ENCODE measurements at regions not wholly inside any gene's neighbourhood (a gene's known extent, or its start where the extent isn't known, plus 50 kb on each side); places are given as distances from the start of the nearest gene placed in this dataset.

GRCh38 chr18:22628795-22629510 is 211.2 kb upstream of the CTAGE1 start:
- Histone ChIP-seq H3K4me1 (ENCODE audit: control insufficient read depth in 3 of 3, insufficient read depth in 3 of 3, low read length in 3 of 3) (no peaks in the 10 kb centered on the region), H3K9ac (ENCODE audit: low read depth in 1 of 3, low read length in 3 of 3) (no peak overlapping the region), H3K36me3 (ENCODE audit: control insufficient read depth in 3 of 3, insufficient read depth in 3 of 3, low read length in 3 of 3) (no peaks in the 10 kb centered on the region), H3K9me3 (ENCODE audit: control insufficient read depth in 3 of 3, low read length in 3 of 3) (no peaks in the 10 kb centered on the region), H3K27ac (ENCODE audit: low read depth, low read length) (no peak overlapping the region), H3K4me3 (ENCODE audit: low read length in 3 of 3) (no peak overlapping the region), H3K27me3 (ENCODE audit: control insufficient read depth in 3 of 3, insufficient read depth in 3 of 3, low read length in 3 of 3) (no peaks in the 10 kb centered on the region)

DNA sequence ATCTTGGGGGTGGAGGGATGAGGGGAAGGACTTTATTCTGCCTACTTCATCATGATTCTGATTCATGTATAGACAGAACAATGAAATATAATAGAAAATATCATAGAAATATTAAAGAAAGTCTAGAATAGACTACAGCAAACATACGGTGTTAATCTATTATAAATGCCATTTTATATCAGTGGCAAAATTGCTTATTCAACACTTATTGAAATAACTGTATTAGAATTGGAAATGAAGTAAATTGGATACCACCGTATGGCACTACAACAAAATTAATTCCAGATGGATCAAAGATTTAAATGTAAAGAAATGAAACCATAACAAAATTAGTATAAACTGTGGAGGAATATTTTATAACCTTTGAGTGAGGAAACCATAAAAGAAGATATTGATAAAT is 213.3 kb upstream of the CTAGE1 start:
- no peaks in the 10 kb centered on the region for H3K36me3 ChIP-seq (ENCODE audit: control insufficient read depth in 3 of 3, insufficient read depth in 3 of 3, low read length in 3 of 3)
- H3K27me3 ChIP-seq (ENCODE audit: control insufficient read depth in 3 of 3, insufficient read depth in 3 of 3, low read length in 3 of 3): no peaks in the 10 kb centered on the region
- H3K27ac ChIP-seq (ENCODE audit: low read depth, low read length): no peak overlapping the region
- H3K9me3 ChIP-seq (ENCODE audit: control insufficient read depth in 3 of 3, low read length in 3 of 3): no peaks in the 10 kb centered on the region
- no peak overlapping the region for H3K4me3 ChIP-seq (ENCODE audit: low read length in 3 of 3)
- H3K9ac ChIP-seq (ENCODE audit: low read depth in 1 of 3, low read length in 3 of 3): no peak overlapping the region
- no peaks in the 10 kb centered on the region for H3K4me1 ChIP-seq (ENCODE audit: control insufficient read depth in 3 of 3, insufficient read depth in 3 of 3, low read length in 3 of 3)

DNA sequence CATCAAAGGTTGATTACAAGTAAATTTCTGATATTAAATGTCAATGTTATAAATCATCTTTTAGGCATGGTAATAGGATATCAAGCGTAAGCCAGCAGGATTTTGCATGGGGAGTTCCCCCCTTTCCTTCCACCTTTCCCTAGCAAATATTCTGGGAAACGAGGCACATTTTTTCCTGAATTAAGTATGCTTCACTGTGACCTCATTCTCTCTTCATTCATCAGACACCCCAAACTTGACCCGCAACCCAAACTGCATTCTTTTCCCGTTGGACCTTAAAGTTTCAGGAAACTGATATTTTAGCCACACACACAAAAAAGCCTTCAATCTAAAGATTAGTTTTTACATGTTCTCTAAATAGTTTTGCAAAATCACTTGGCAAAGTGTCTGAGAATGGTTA is 214.5 kb upstream of the CTAGE1 start:
- no peak overlapping the region for H3K9ac ChIP-seq (ENCODE audit: low read depth in 1 of 3, low read length in 3 of 3)
- H3K9me3 ChIP-seq (ENCODE audit: control insufficient read depth in 3 of 3, low read length in 3 of 3): no peaks in the 10 kb centered on the region
- no peak overlapping the region for H3K27ac ChIP-seq (ENCODE audit: low read depth, low read length)
- no peak overlapping the region for H3K4me3 ChIP-seq (ENCODE audit: low read length in 3 of 3)
- no peaks in the 10 kb centered on the region for H3K4me1 ChIP-seq (ENCODE audit: control insufficient read depth in 3 of 3, insufficient read depth in 3 of 3, low read length in 3 of 3)
- no peaks in the 10 kb centered on the region for H3K36me3 ChIP-seq (ENCODE audit: control insufficient read depth in 3 of 3, insufficient read depth in 3 of 3, low read length in 3 of 3)
- no peaks in the 10 kb centered on the region for H3K27me3 ChIP-seq (ENCODE audit: control insufficient read depth in 3 of 3, insufficient read depth in 3 of 3, low read length in 3 of 3)

DNA sequence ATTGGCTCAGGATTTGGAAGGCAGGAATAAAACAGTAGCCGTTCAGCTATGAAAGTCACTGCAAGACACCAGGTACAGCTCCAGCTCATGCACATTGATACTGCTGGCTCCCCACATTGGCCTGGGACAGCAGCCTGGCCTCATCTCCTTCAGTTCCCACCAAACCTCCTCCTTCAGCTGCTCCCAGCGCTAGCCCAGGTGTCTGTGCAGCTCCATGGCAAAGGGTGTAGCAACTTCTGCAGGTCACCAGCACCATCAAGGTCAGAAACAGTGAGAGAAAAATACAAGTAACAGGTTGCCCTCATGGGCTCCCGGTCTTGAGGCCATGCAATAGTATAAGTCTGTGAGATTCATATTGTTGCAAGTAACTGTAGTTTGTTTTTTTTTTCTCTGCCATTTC is 216.7 kb upstream of the CTAGE1 start:
- Histone ChIP-seq H3K4me3 (ENCODE audit: low read length in 3 of 3) (no peak overlapping the region), H3K9me3 (ENCODE audit: control insufficient read depth in 3 of 3, low read length in 3 of 3) (no peaks in the 10 kb centered on the region), H3K4me1 (ENCODE audit: control insufficient read depth in 3 of 3, insufficient read depth in 3 of 3, low read length in 3 of 3) (no peaks in the 10 kb centered on the region), H3K9ac (ENCODE audit: low read depth in 1 of 3, low read length in 3 of 3) (no peak overlapping the region), H3K36me3 (ENCODE audit: control insufficient read depth in 3 of 3, insufficient read depth in 3 of 3, low read length in 3 of 3) (no peaks in the 10 kb centered on the region), H3K27me3 (ENCODE audit: control insufficient read depth in 3 of 3, insufficient read depth in 3 of 3, low read length in 3 of 3) (no peaks in the 10 kb centered on the region), H3K27ac (ENCODE audit: low read depth, low read length) (no peak overlapping the region)

DNA sequence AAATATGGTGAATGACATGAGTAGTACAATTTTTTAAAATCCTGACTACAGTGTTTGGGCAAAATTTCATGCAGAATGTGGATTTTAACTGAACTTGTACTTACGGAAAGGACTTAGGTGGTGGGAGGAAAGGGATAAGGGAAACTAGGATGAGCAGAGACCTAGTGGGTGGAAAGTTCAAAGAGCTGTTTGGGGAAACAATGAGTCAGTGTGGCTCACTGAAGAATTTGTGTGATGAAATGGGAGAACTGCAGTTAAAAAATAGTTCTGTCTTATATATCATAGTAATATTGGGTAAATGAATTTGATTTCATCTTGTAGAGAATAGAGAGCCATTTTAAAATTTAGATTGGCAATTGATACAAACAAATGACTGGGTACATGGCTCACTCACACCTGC is 220.1 kb upstream of the CTAGE1 start:
- H3K9ac ChIP-seq (ENCODE audit: low read depth in 1 of 3, low read length in 3 of 3): no peak overlapping the region
- no peak overlapping the region for H3K4me3 ChIP-seq (ENCODE audit: low read length in 3 of 3)
- H3K9me3 ChIP-seq (ENCODE audit: control insufficient read depth in 3 of 3, low read length in 3 of 3): no peaks in the 10 kb centered on the region
- H3K4me1 ChIP-seq (ENCODE audit: control insufficient read depth in 3 of 3, insufficient read depth in 3 of 3, low read length in 3 of 3): no peaks in the 10 kb centered on the region
- no peaks in the 10 kb centered on the region for H3K27me3 ChIP-seq (ENCODE audit: control insufficient read depth in 3 of 3, insufficient read depth in 3 of 3, low read length in 3 of 3)
- H3K27ac ChIP-seq (ENCODE audit: low read depth, low read length): no peak overlapping the region
- H3K36me3 ChIP-seq (ENCODE audit: control insufficient read depth in 3 of 3, insufficient read depth in 3 of 3, low read length in 3 of 3): no peaks in the 10 kb centered on the region

DNA sequence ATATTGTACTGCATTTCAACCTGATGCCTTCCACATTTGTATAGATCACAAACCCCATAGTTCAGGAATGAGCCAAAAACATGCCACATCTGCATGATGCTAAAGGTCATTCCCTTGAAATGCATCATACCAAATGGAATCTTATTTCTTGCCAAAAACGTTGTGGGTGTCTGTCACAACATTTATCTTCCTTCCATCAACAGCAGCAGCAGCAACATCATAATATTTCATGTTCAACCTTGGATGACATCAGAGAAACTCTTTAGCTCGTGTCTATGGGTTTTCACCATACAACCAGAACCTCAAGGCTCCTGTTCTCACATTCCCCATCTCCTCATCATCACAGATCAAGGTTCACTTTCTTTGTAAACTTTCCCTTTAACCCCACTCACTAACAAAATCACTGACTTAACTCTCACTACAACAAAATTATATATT is 221.3 kb upstream of the CTAGE1 start:
- Histone ChIP-seq H3K9me3 (ENCODE audit: control insufficient read depth in 3 of 3, low read length in 3 of 3) (no peaks in the 10 kb centered on the region), H3K36me3 (ENCODE audit: control insufficient read depth in 3 of 3, insufficient read depth in 3 of 3, low read length in 3 of 3) (no peaks in the 10 kb centered on the region), H3K27me3 (ENCODE audit: control insufficient read depth in 3 of 3, insufficient read depth in 3 of 3, low read length in 3 of 3) (no peaks in the 10 kb centered on the region), H3K4me1 (ENCODE audit: control insufficient read depth in 3 of 3, insufficient read depth in 3 of 3, low read length in 3 of 3) (no peaks in the 10 kb centered on the region), H3K4me3 (ENCODE audit: low read length in 3 of 3) (no peak overlapping the region), H3K9ac (ENCODE audit: low read depth in 1 of 3, low read length in 3 of 3) (no peak overlapping the region), H3K27ac (ENCODE audit: low read depth, low read length) (no peak overlapping the region)

DNA sequence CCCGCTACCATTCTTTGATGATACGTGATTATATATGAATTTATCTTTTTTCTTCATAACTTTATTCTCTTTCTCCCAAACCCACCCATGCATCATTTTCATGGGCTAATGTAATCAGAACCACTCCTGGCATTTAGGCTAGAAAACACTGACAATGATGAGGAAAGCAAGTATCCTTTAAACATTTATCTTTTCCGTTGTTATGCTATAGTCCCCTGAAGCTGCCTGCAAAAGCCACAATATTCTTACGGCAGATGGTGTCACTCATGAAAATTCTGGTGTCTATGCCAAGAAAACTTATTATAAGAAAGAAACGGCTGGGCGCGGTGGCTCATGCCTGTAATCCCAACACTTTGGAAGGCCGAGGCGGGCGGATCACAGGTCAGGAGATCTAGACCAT is 221.8 kb upstream of the CTAGE1 start:
- Histone ChIP-seq H3K27ac (ENCODE audit: low read depth, low read length) (no peak overlapping the region), H3K4me3 (ENCODE audit: low read length in 3 of 3) (no peak overlapping the region), H3K36me3 (ENCODE audit: control insufficient read depth in 3 of 3, insufficient read depth in 3 of 3, low read length in 3 of 3) (no peaks in the 10 kb centered on the region), H3K27me3 (ENCODE audit: control insufficient read depth in 3 of 3, insufficient read depth in 3 of 3, low read length in 3 of 3) (no peaks in the 10 kb centered on the region), H3K9ac (ENCODE audit: low read depth in 1 of 3, low read length in 3 of 3) (no peak overlapping the region), H3K4me1 (ENCODE audit: control insufficient read depth in 3 of 3, insufficient read depth in 3 of 3, low read length in 3 of 3) (no peaks in the 10 kb centered on the region), H3K9me3 (ENCODE audit: control insufficient read depth in 3 of 3, low read length in 3 of 3) (no peaks in the 10 kb centered on the region)

- H3K27ac ChIP-seq (ENCODE audit: low read depth, low read length): no peak overlapping the region
- H3K9me3 ChIP-seq (ENCODE audit: control insufficient read depth in 3 of 3, low read length in 3 of 3): no peaks in the 10 kb centered on the region
- no peaks in the 10 kb centered on the region for H3K4me1 ChIP-seq (ENCODE audit: control insufficient read depth in 3 of 3, insufficient read depth in 3 of 3, low read length in 3 of 3)
- no peak overlapping the region for H3K9ac ChIP-seq (ENCODE audit: low read depth in 1 of 3, low read length in 3 of 3)
- H3K27me3 ChIP-seq (ENCODE audit: control insufficient read depth in 3 of 3, insufficient read depth in 3 of 3, low read length in 3 of 3): no peaks in the 10 kb centered on the region
- no peak overlapping the region for H3K4me3 ChIP-seq (ENCODE audit: low read length in 3 of 3)
- no peaks in the 10 kb centered on the region for H3K36me3 ChIP-seq (ENCODE audit: control insufficient read depth in 3 of 3, insufficient read depth in 3 of 3, low read length in 3 of 3)
These were observed 222.6 kb upstream of the CTAGE1 start for GRCh38 chr18:22640281-22640842.

GRCh38 chr18:22641958-22642357 is 224.2 kb upstream of the CTAGE1 start:
- Histone ChIP-seq H3K36me3 (ENCODE audit: control insufficient read depth in 3 of 3, insufficient read depth in 3 of 3, low read length in 3 of 3) (no peaks in the 10 kb centered on the region), H3K9ac (ENCODE audit: low read depth in 1 of 3, low read length in 3 of 3) (no peak overlapping the region), H3K27ac (ENCODE audit: low read depth, low read length) (no peak overlapping the region), H3K9me3 (ENCODE audit: control insufficient read depth in 3 of 3, low read length in 3 of 3) (no peaks in the 10 kb centered on the region), H3K4me3 (ENCODE audit: low read length in 3 of 3) (no peak overlapping the region), H3K27me3 (ENCODE audit: control insufficient read depth in 3 of 3, insufficient read depth in 3 of 3, low read length in 3 of 3) (no peaks in the 10 kb centered on the region), H3K4me1 (ENCODE audit: control insufficient read depth in 3 of 3, insufficient read depth in 3 of 3, low read length in 3 of 3) (no peaks in the 10 kb centered on the region)

- Histone ChIP-seq H3K9ac (ENCODE audit: low read depth in 1 of 3, low read length in 3 of 3) (no peak overlapping the region), H3K27ac (ENCODE audit: low read depth, low read length) (no peak overlapping the region), H3K36me3 (ENCODE audit: control insufficient read depth in 3 of 3, insufficient read depth in 3 of 3, low read length in 3 of 3) (no peaks in the 10 kb centered on the region), H3K27me3 (ENCODE audit: control insufficient read depth in 3 of 3, insufficient read depth in 3 of 3, low read length in 3 of 3) (no peaks in the 10 kb centered on the region), H3K9me3 (ENCODE audit: control insufficient read depth in 3 of 3, low read length in 3 of 3) (no peaks in the 10 kb centered on the region), H3K4me1 (ENCODE audit: control insufficient read depth in 3 of 3, insufficient read depth in 3 of 3, low read length in 3 of 3) (no peaks in the 10 kb centered on the region), H3K4me3 (ENCODE audit: low read length in 3 of 3) (no peak overlapping the region)
These were observed 226.0 kb upstream of the CTAGE1 start for GRCh38 chr18:22643731-22644130.
